ENCODE measurements at regions not wholly inside any gene's neighbourhood (a gene's known extent, or its start where the extent isn't known, plus 50 kb on each side); places are given as distances from the start of the nearest gene placed in this dataset.
A peak's percentile ranks its signal among the peaks of the same experiment; 100 is the strongest.

DNA sequence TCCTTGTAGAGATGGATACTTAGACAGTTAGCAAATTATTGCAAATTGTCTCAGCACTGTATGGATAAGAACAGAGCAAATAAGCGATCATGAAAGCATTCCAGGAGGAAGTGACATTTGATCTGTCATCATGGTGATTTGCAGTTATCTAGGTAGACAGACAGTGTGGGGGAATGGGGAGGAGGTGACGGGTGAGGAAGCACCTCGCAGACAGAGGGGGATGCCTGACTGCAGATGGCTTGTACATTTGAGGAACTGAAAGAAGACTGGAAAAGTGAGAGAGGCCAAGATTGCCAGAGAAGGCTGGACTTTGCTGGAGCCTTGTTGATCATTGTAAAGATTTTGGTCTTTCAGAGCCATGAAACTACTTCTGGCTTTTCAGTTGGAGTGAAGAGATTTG lies 318.2 kb upstream of the CELF2 start:
- Mint-ChIP-seq H3K4me1 (no peaks in the 10 kb centered on the region), H3K36me3 (no peaks in the 10 kb centered on the region), H3K27ac (no peak overlapping the region), H3K4me3 (no peak overlapping the region), H3K27me3 (peaks cover 10 to 19% of the 10 kb centered on the region in 2 donors), H3K9me3 (no peaks in the 10 kb centered on the region)
- Histone ChIP-seq H3K27me3 (replicated peaks in 1 of 2; ENCODE audit: control insufficient read depth in 2 of 2, extremely low read depth in 1 of 2, insufficient read depth in 2 of 2, low read length in 1 of 2) (peaks cover 0 to 8% of the 10 kb centered on the region in 2 experiments), H3K4me3 (ENCODE audit: control insufficient read depth in 1 of 2, extremely low read depth in 1 of 2, low read length in 1 of 2) (no peak overlapping the region), H3K27ac (ENCODE audit: low read length) (no peak overlapping the region), H3K36me3 (ENCODE audit: control insufficient read depth in 2 of 2, extremely low read depth in 1 of 2, insufficient read depth in 1 of 2, low read length in 1 of 2) (no peaks in the 10 kb centered on the region), H3K4me1 (ENCODE audit: control insufficient read depth in 1 of 2, extremely low read depth in 1 of 2, insufficient read depth in 2 of 2, low read length in 2 of 2) (no peaks in the 10 kb centered on the region), H3K9me3 (no peaks in the 10 kb centered on the region)
- POLR2A ChIA-PET: no interaction called here
- DNase-seq: peak in 1 of 35 experiments; percentile 9
- no peak for ATAC-seq (replicated peaks in 1 of 4)
- WGBS (ENCODE audit: insufficient coverage): 18% methylated on average over 3 of the region's 3 CpGs
- CTCF ChIA-PET: no interaction called here

DNA sequence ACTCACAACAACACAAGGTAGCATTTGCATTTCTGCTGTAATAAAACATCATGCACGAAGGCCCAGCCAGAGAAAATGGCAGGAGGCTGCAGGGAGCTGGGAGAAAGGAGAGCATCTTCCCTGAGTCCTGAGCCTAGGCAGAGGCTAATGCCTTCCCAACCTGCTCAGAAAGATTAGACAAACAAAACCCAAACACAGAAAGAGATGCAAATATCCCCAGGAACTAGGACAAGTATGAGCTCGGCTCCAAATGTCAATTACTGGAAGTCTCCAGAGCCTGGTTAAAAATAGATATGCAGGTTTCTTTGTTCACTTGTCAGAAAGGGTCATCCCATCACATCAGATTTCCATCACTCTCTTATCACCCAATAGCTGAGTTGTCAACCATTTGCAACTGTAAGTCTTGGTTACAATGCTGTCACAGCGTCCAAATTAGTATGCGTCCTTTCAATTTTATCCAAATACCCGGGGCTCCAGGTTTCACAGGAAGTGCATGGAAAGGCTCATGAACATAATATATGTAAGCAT lies 316.5 kb upstream of the CELF2 start:
- no peaks in the 10 kb centered on the region for H3K36me3 ChIP-seq (ENCODE audit: control insufficient read depth in 2 of 2, extremely low read depth in 1 of 2, insufficient read depth in 1 of 2, low read length in 1 of 2)
- Mint-ChIP-seq H3K27me3 (peaks cover 10 to 19% of the 10 kb centered on the region in 2 donors), H3K9me3 (no peaks in the 10 kb centered on the region), H3K27ac (no peak overlapping the region), H3K36me3 (no peaks in the 10 kb centered on the region), H3K4me3 (no peak overlapping the region), H3K4me1 (no peaks in the 10 kb centered on the region)
- no peak for DNase-seq
- H3K27ac ChIP-seq (ENCODE audit: low read length): no peak overlapping the region
- H3K27me3 ChIP-seq (replicated peaks in 1 of 2; ENCODE audit: control insufficient read depth in 2 of 2, extremely low read depth in 1 of 2, insufficient read depth in 2 of 2, low read length in 1 of 2): peaks cover 0 to 8% of the 10 kb centered on the region in 2 experiments
- POLR2A ChIA-PET: no interaction called here
- CTCF ChIA-PET: no interaction called here
- WGBS (ENCODE audit: insufficient coverage): no CpG with 5 or more reads among the region's 5 CpGs
- no peak overlapping the region for H3K4me3 ChIP-seq (ENCODE audit: control insufficient read depth in 1 of 2, extremely low read depth in 1 of 2, low read length in 1 of 2)
- ATAC-seq (replicated peaks in 1 of 4): no peak
- no peaks in the 10 kb centered on the region for H3K9me3 ChIP-seq
- H3K4me1 ChIP-seq (ENCODE audit: control insufficient read depth in 1 of 2, extremely low read depth in 1 of 2, insufficient read depth in 2 of 2, low read length in 2 of 2): no peaks in the 10 kb centered on the region

DNA sequence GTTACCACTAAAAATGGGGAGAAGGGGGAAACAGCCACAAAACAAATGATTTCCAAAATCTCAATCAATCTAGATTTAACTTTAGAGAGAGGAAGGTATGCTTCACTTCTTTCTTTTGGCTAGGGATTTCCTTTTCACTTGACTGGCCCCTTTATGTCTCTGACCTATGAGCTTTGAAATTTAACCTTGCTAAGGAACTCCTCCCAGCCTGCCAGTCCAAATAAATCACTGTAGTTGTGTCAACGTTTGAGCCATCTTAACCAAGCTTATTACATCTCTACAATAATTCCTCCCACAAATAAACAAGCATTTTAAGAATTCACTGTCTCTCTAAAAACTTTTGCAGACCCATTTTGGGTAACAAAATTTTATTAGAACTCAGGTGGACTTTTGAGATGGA lies 315.5 kb upstream of the CELF2 start:
- ChIA-PET CTCF (no interaction called here), POLR2A (no interaction called here)
- Histone ChIP-seq H3K27ac (ENCODE audit: low read length) (no peak overlapping the region), H3K36me3 (ENCODE audit: control insufficient read depth in 2 of 2, extremely low read depth in 1 of 2, insufficient read depth in 1 of 2, low read length in 1 of 2) (no peaks in the 10 kb centered on the region), H3K4me3 (ENCODE audit: control insufficient read depth in 1 of 2, extremely low read depth in 1 of 2, low read length in 1 of 2) (no peak overlapping the region), H3K4me1 (ENCODE audit: control insufficient read depth in 1 of 2, extremely low read depth in 1 of 2, insufficient read depth in 2 of 2, low read length in 2 of 2) (no peaks in the 10 kb centered on the region), H3K9me3 (no peaks in the 10 kb centered on the region), H3K27me3 (replicated peaks in 1 of 2; ENCODE audit: control insufficient read depth in 2 of 2, extremely low read depth in 1 of 2, insufficient read depth in 2 of 2, low read length in 1 of 2) (peaks cover 0 to 7% of the 10 kb centered on the region in 2 experiments)
- Mint-ChIP-seq H3K9me3 (no peaks in the 10 kb centered on the region), H3K36me3 (no peaks in the 10 kb centered on the region), H3K27me3 (peaks cover 10 to 13% of the 10 kb centered on the region in 2 donors), H3K4me1 (no peaks in the 10 kb centered on the region), H3K4me3 (no peak overlapping the region), H3K27ac (no peak overlapping the region)
- DNase-seq: no peak
- no CpG with 5 or more reads among the region's 1 CpG for WGBS (ENCODE audit: insufficient coverage)
- ATAC-seq (replicated peaks in 1 of 4): no peak

DNA sequence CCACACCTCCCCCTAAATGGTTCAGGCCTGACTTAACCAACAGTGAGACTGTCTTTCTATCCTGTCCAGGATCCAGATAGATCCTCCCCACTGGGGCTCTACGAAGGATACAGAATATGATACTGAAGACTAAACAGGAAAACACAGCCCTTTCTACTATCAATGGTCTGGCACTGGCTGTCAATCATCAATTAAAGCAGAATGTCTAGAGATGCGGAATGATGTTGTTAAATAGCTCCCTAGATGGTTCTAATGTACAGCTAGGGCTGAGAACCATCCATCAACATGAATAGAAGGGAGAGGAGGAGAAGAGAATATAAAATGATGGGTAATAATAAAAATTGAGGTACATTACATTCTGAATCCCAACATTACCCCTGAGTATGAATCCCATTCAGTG lies 314.3 kb upstream of the CELF2 start:
- Mint-ChIP-seq H3K9me3 (no peaks in the 10 kb centered on the region), H3K36me3 (no peaks in the 10 kb centered on the region), H3K27me3 (peaks cover 4 to 7% of the 10 kb centered on the region in 2 donors), H3K4me1 (no peaks in the 10 kb centered on the region), H3K27ac (no peak overlapping the region), H3K4me3 (no peak overlapping the region)
- ChIA-PET POLR2A (no interaction called here), CTCF (no interaction called here)
- no peaks in the 10 kb centered on the region for H3K36me3 ChIP-seq (ENCODE audit: control insufficient read depth in 2 of 2, extremely low read depth in 1 of 2, insufficient read depth in 1 of 2, low read length in 1 of 2)
- no peak for DNase-seq
- no peak for ATAC-seq (replicated peaks in 1 of 4)
- H3K4me1 ChIP-seq (ENCODE audit: control insufficient read depth in 1 of 2, extremely low read depth in 1 of 2, insufficient read depth in 2 of 2, low read length in 2 of 2): no peaks in the 10 kb centered on the region
- H3K9me3 ChIP-seq: no peaks in the 10 kb centered on the region
- no peak overlapping the region for H3K4me3 ChIP-seq (ENCODE audit: control insufficient read depth in 1 of 2, extremely low read depth in 1 of 2, low read length in 1 of 2)
- H3K27me3 ChIP-seq (replicated peaks in 1 of 2; ENCODE audit: control insufficient read depth in 2 of 2, extremely low read depth in 1 of 2, insufficient read depth in 2 of 2, low read length in 1 of 2): no peaks in the 10 kb centered on the region
- no CpG with 5 or more reads among the region's 2 CpGs for WGBS (ENCODE audit: insufficient coverage)
- no peak overlapping the region for H3K27ac ChIP-seq (ENCODE audit: low read length)

GRCh38 chr10:10712155-10712704 lies 305.4 kb upstream of the CELF2 start:
- CTCF ChIA-PET: no interaction called here

DNA sequence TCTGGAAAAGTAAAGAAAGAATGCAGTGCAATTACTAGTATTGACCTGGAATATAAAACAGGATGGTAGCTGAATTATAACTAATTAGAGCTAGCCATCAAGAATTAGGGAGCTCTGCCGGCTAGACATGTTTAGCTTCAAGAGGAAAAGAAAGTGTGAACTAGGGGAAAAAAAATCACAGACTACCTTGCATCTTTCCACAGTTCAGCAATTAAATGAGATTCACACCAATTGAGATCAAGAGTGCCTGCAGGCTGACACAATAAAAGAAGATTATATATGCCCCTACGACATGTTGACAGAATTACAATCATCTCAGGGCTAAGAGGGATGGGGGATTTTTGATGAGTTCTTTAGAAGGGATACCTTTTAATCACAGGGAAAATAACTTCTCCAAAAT lies 303.3 kb upstream of the CELF2 start:
- Histone ChIP-seq H3K36me3 (ENCODE audit: control insufficient read depth in 2 of 2, extremely low read depth in 1 of 2, insufficient read depth in 1 of 2, low read length in 1 of 2) (no peaks in the 10 kb centered on the region), H3K27me3 (replicated peaks in 1 of 2; ENCODE audit: control insufficient read depth in 2 of 2, extremely low read depth in 1 of 2, insufficient read depth in 2 of 2, low read length in 1 of 2) (peaks cover 0 to 4% of the 10 kb centered on the region in 2 experiments), H3K4me1 (ENCODE audit: control insufficient read depth in 1 of 2, extremely low read depth in 1 of 2, insufficient read depth in 2 of 2, low read length in 2 of 2) (no peaks in the 10 kb centered on the region), H3K4me3 (ENCODE audit: control insufficient read depth in 1 of 2, extremely low read depth in 1 of 2, low read length in 1 of 2) (no peak overlapping the region), H3K9me3 (no peaks in the 10 kb centered on the region), H3K27ac (ENCODE audit: low read length) (no peak overlapping the region)
- ATAC-seq (replicated peaks in 1 of 4) (no peak), DNase-seq (no peak)
- WGBS (ENCODE audit: insufficient coverage): no CpG with 5 or more reads among the region's 2 CpGs
- no peak overlapping the region for H3K4me3 Mint-ChIP-seq
- ChIA-PET POLR2A (no interaction called here), CTCF (interaction anchor here in 1 of 2 donors (0.6 kb wide), 1 partner anchor 873 kb away, joined by 3 read pairs; no protein-coding TSS in a partner anchor)
- H3K9me3 Mint-ChIP-seq: no peaks in the 10 kb centered on the region
- no peaks in the 10 kb centered on the region for H3K36me3 Mint-ChIP-seq
- no peak overlapping the region for H3K27ac Mint-ChIP-seq
- H3K4me1 Mint-ChIP-seq: no peaks in the 10 kb centered on the region
- peaks cover 2 to 4% of the 10 kb centered on the region in 2 donors for H3K27me3 Mint-ChIP-seq

More at GRCh38 chr10:10712155-10712704, 305.4 kb upstream of the CELF2 start:
- Mint-ChIP-seq H3K4me3 (no peak overlapping the region), H3K4me1 (no peaks in the 10 kb centered on the region), H3K27ac (no peak overlapping the region), H3K27me3 (peaks cover 2 to 4% of the 10 kb centered on the region in 2 donors), H3K9me3 (no peaks in the 10 kb centered on the region), H3K36me3 (no peaks in the 10 kb centered on the region)
- Histone ChIP-seq H3K27ac (ENCODE audit: low read length) (no peak overlapping the region), H3K9me3 (no peaks in the 10 kb centered on the region), H3K4me3 (ENCODE audit: control insufficient read depth in 1 of 2, extremely low read depth in 1 of 2, low read length in 1 of 2) (no peak overlapping the region), H3K36me3 (ENCODE audit: control insufficient read depth in 2 of 2, extremely low read depth in 1 of 2, insufficient read depth in 1 of 2, low read length in 1 of 2) (no peaks in the 10 kb centered on the region), H3K27me3 (replicated peaks in 1 of 2; ENCODE audit: control insufficient read depth in 2 of 2, extremely low read depth in 1 of 2, insufficient read depth in 2 of 2, low read length in 1 of 2) (no peaks in the 10 kb centered on the region), H3K4me1 (ENCODE audit: control insufficient read depth in 1 of 2, extremely low read depth in 1 of 2, insufficient read depth in 2 of 2, low read length in 2 of 2) (no peaks in the 10 kb centered on the region)
- DNase-seq: no peak
- POLR2A ChIA-PET: no interaction called here
- 91% methylated on average over 7 of the region's 7 CpGs for WGBS (ENCODE audit: insufficient coverage)
- no peak for ATAC-seq (replicated peaks in 1 of 4)

GRCh38 chr10:10716972-10717371 lies 300.7 kb upstream of the CELF2 start:
- no peaks in the 10 kb centered on the region for H3K36me3 Mint-ChIP-seq
- no peak overlapping the region for H3K4me3 Mint-ChIP-seq
- CTCF ChIA-PET: no interaction called here
- Histone ChIP-seq H3K4me1 (ENCODE audit: control insufficient read depth in 1 of 2, extremely low read depth in 1 of 2, insufficient read depth in 2 of 2, low read length in 2 of 2) (no peaks in the 10 kb centered on the region), H3K27me3 (replicated peaks in 1 of 2; ENCODE audit: control insufficient read depth in 2 of 2, extremely low read depth in 1 of 2, insufficient read depth in 2 of 2, low read length in 1 of 2) (peaks cover 0 to 9% of the 10 kb centered on the region in 2 experiments), H3K36me3 (ENCODE audit: control insufficient read depth in 2 of 2, extremely low read depth in 1 of 2, insufficient read depth in 1 of 2, low read length in 1 of 2) (no peaks in the 10 kb centered on the region), H3K9me3 (no peaks in the 10 kb centered on the region), H3K27ac (ENCODE audit: low read length) (no peak overlapping the region), H3K4me3 (ENCODE audit: control insufficient read depth in 1 of 2, extremely low read depth in 1 of 2, low read length in 1 of 2) (no peak overlapping the region)
- H3K4me1 Mint-ChIP-seq: no peaks in the 10 kb centered on the region
- ATAC-seq (replicated peaks in 1 of 4) (no peak), DNase-seq (no peak)
- H3K9me3 Mint-ChIP-seq: no peaks in the 10 kb centered on the region
- H3K27me3 Mint-ChIP-seq: peaks cover 2 to 4% of the 10 kb centered on the region in 2 donors
- POLR2A ChIA-PET: no interaction called here
- WGBS (ENCODE audit: insufficient coverage): no CpG with 5 or more reads among the region's 4 CpGs
- no peak overlapping the region for H3K27ac Mint-ChIP-seq
